GM12801 (cell line): ENCODE measurements at regions not wholly inside any gene's neighbourhood (a gene's known extent, or its start where the extent isn't known, plus 50 kb on each side); places are given as distances from the start of the nearest gene placed in this dataset.

Source experiments
- CTCF ChIP-seq: IDR thresholded peaks from one replicate; pipeline ENCODE4 v1.5.1; 2011; ENCODE audit warnings: control low read depth; ENCODE audit not compliant: insufficient read length; ENCODE audit errors: extremely low read depth

- no peak for TF ChIP-seq CTCF
These were observed 555.8 kb downstream of the ZNF385D start for GRCh38 chr3:21195203-21195602.

DNA sequence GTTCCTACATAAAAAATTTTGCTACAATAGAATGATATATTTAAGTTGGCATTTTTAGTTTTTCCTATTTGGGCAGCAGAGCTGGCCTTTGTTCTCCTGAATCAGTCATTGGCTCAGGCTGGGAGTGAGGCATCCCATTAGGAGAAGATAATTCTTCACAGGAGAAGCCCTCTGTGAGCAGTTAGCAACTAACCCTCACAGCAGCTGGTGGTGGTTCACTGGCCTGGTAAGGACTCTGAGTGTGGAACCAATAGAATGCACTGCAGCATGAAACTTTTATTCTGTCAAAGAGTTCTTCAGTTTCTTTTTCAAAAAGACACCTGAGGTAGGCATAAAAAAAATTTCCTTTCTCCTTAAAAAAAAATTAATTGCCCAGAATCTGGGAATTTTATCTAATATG lies 562.6 kb downstream of the ZNF385D start:
- TF ChIP-seq CTCF = no peak

- TF ChIP-seq CTCF = no peak
These were observed 565.1 kb downstream of the ZNF385D start for GRCh38 chr3:21185816-21186314.

DNA sequence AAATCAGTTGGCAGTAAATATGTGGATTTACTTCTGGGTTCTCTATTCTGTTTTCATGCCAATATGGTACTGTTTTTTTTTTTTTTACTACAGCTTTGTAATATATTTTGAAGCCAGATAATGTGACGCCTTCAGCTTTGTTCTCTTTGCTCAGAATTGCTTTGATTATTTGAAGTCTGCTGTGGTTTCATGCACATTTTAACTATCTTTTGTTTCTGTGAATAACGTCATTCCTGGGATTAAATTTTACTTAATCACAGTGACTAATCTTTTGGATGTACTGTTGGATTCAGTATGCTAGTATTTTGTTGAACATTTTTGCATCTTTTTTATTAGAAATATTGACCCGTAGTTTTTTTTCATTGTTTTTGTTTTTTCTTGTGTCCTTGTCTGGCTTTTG lies 576.5 kb downstream of the ZNF385D start:
- TF ChIP-seq CTCF = no peak

- TF ChIP-seq CTCF = no peak
These were observed 580.0 kb downstream of the ZNF385D start for GRCh38 chr3:21170964-21171363.

DNA sequence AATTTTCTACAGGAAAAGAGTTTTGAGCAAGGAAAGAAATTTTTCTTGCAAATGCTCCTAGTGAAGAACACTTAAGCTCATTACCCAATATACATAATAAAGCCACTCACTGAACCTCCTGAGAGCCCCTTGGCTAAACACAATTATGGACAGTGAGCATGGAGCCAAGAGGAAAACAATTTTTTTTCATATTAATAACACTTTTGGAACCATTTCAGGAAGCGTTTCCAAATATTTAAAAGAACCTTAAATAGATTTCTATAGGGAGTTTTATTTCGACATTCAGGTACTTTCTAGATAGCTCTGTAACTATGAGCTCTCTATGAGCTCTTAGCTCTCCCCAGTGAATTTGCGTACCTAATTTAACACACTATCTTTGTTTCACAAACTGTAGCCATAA lies 581.1 kb downstream of the ZNF385D start:
- TF ChIP-seq CTCF = no peak

DNA sequence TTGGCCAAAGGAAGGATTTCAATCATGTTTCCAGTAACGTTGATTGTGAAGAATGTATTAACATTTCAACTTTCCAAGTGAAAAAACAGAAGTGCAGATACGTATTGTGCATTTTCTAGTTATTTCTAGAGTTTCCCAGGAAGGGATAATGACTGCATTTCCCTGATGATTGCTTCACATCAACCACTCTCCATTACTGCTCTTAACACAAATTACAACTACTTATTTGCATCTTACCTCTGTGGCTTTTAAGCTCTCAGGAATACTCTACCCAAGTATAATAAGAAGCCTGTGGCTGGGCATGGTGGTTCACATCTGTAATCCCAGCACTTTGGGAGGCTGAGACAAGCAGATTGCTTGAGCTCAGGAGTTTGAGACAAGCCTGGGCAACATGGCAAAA lies 582.5 kb downstream of the ZNF385D start:
- TF ChIP-seq CTCF = no peak

GRCh38 chr3:21163956-21164355 lies 587.1 kb downstream of the ZNF385D start:
- no peak for TF ChIP-seq CTCF
